Peyer's patch (tissue), 4 donors: ENCODE measurements at regions not wholly inside any gene's neighbourhood (a gene's known extent, or its start where the extent isn't known, plus 50 kb on each side); places are given as distances from the start of the nearest gene placed in this dataset.

Source experiments
- POLR2A ChIP-seq, 2 donors: fragments of 450-650 bp; IDR thresholded peaks; one replicate each; pipeline ENCODE4 v1.5.1; 2017; ENCODE audit warnings: antibody characterized with exemption in 2 of 2, mild to moderate bottlenecking in 2 of 2, moderate library complexity in 2 of 2
- TF ChIP-seq, protein P1 (sequence below), 6 experiments: fragments of 450-650 bp in 4 of 6; fragments of 200-600 bp in 2 of 6; sonication (generic) in 1 of 6; IDR thresholded peaks; one replicate each; pipeline ENCODE4 v1.5.1; 2017 to 2019; ENCODE audit warnings: antibody characterized with exemption in 6 of 6, mild to moderate bottlenecking in 3 of 6, moderate library complexity in 1 of 6

- TF ChIP-seq, protein P1, sequence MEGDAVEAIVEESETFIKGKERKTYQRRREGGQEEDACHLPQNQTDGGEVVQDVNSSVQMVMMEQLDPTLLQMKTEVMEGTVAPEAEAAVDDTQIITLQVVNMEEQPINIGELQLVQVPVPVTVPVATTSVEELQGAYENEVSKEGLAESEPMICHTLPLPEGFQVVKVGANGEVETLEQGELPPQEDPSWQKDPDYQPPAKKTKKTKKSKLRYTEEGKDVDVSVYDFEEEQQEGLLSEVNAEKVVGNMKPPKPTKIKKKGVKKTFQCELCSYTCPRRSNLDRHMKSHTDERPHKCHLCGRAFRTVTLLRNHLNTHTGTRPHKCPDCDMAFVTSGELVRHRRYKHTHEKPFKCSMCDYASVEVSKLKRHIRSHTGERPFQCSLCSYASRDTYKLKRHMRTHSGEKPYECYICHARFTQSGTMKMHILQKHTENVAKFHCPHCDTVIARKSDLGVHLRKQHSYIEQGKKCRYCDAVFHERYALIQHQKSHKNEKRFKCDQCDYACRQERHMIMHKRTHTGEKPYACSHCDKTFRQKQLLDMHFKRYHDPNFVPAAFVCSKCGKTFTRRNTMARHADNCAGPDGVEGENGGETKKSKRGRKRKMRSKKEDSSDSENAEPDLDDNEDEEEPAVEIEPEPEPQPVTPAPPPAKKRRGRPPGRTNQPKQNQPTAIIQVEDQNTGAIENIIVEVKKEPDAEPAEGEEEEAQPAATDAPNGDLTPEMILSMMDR (IDR thresholded peaks at IDR 0.05): no peak
- no peak for TF ChIP-seq POLR2A (IDR thresholded peaks at IDR 0.05)
Observed at GRCh38 chr1:105544475-105544874, 1512.0 kb upstream of the PRMT6 start.
